ENCODE measurements at regions not wholly inside any gene's neighbourhood (a gene's known extent, or its start where the extent isn't known, plus 50 kb on each side); places are given as distances from the start of the nearest gene placed in this dataset.
"Not testable (repeated sequence)": the region's sequence is repeated elsewhere in the genome, so short reads cannot be mapped to it uniquely, and the experiment has no call there.

DNA sequence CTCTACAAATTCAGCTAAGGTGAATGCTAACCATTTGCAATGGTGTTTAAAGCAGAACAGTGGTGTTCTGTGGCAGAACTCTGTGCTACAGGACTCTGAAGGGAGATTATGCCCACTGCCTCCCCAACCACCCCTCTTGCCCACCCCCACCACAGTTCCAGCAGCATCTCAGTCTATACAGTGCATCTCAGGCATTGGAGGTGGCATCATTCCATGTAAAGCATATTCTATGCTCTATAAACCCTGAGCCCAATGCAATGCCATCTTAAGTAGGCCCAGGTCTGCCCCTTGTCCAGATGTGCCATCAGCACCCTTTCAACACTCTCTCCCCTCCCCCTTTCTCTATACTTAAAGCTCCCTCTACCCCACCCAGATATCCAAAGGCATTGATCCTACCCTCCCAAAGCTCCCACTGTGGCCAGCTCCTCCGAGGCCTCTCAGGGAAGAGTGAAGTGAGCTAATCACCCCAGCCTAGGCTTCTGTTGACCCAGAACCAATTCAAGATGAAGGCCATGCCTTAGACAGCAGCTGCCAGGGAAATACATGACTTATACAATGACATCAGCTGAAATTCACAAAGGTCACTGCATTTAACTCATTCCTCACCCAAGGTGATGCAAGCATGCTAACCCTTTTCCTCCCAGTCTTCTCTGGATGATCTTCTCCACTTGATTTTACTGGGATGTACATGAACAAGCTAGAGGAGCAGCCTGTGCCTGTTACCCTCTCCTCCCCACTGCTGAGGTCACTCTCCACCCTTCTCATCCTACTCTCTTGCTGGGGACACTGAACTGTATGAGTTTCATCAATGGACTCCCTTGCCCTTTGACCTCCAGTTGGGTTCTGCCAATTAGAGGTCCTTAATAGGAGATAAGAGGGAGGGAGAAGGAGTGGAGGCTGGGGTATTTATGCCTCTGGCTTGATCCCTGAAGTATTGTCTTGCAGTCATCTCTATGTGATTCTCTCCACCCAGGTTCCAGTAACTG lies 353.9 kb downstream of the GOLGA6L6 start:
- not testable (repeated sequence) for H3K36me3 ChIP-seq (ENCODE audit: control insufficient read depth in 3 of 3, insufficient read depth in 2 of 3, low read depth in 1 of 3, low read length in 3 of 3); FAIRE-seq
- WGBS, 3 donors: 45 to 72% (median 63%) methylated on average over 1 of the region's 1 CpG

DNA sequence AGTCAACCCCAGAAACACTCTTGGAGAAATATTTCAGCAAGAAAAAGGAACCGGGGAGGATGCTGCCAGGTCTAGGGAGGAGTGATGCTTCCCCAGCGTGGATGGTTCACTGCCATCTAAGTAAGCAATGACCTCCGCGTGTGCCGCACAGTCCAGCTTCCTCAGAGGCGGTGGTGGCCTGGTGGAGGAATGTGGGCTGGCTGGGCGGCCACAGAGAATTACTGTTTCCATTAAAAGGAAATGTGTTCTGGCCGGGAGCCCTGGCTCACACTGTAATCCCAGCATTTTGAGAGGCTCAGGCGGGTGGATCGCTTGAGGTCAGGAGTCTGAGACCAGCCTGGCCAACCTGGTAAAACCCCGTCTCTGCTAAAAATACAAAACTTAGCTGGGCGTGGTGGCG lies 356.7 kb downstream of the GOLGA6L6 start:
- H3K36me3 ChIP-seq (ENCODE audit: control insufficient read depth in 3 of 3, insufficient read depth in 2 of 3, low read depth in 1 of 3, low read length in 3 of 3); H3K4me3 ChIP-seq (ENCODE audit: low read depth in 1 of 3, low read length in 3 of 3); H3K27ac ChIP-seq (ENCODE audit: low read depth in 1 of 3, low read length in 2 of 3); H3K4me1 ChIP-seq (ENCODE audit: control insufficient read depth in 3 of 3, insufficient read depth in 2 of 3, low read depth in 1 of 3, low read length in 2 of 3); FAIRE-seq; DNase-seq; H3K9me3 ChIP-seq (ENCODE audit: control insufficient read depth in 2 of 2, insufficient read depth in 1 of 2, low read depth in 1 of 2, low read length in 1 of 2); H3K27me3 ChIP-seq (ENCODE audit: control insufficient read depth in 3 of 3, insufficient read depth in 3 of 3, low read length in 3 of 3): not testable (repeated sequence)
- 88 to 94% (median 89%) methylated on average over 6 to 7 of the region's 13 CpGs for WGBS, 3 donors

More for the DNA sequence above, 353.9 kb downstream of the GOLGA6L6 start:
- H3K4me3 ChIP-seq (ENCODE audit: low read depth in 1 of 3, low read length in 3 of 3); H3K27me3 ChIP-seq (ENCODE audit: control insufficient read depth in 3 of 3, insufficient read depth in 3 of 3, low read length in 3 of 3); H3K27ac ChIP-seq (ENCODE audit: low read depth in 1 of 3, low read length in 2 of 3); H3K9me3 ChIP-seq (ENCODE audit: control insufficient read depth in 2 of 2, insufficient read depth in 1 of 2, low read depth in 1 of 2, low read length in 1 of 2); H3K4me1 ChIP-seq (ENCODE audit: control insufficient read depth in 3 of 3, insufficient read depth in 2 of 3, low read depth in 1 of 3, low read length in 2 of 3); DNase-seq: not testable (repeated sequence)

DNA sequence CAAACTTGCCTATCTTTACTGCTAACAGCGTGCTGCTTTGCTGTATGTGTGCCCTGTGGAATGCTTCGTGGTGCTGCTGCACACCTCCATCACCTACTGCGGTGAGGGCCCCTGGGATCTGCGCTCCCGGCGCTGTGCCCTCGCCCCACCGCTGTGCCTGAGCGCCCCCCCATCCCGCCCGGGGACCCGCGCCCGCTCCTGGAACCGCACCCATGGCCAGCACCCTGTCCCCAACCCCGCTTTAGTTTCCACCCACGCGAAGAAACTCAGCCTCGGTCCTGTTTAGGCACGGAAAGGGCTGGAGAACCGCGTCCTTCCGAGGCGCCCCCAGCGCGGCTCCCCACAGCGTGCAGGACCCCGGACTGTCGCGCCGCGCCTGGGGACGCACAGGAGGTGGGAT lies 373.4 kb downstream of the GOLGA6L6 start:
- 73 to 88% (median 82%) methylated on average over 16 to 33 of the region's 33 CpGs for whole genome bisulfite sequencing, 3 donors
- H3K36me3 ChIP-seq (ENCODE audit: control insufficient read depth in 3 of 3, insufficient read depth in 2 of 3, low read depth in 1 of 3, low read length in 3 of 3); H3K9me3 ChIP-seq (ENCODE audit: control insufficient read depth in 2 of 2, insufficient read depth in 1 of 2, low read depth in 1 of 2, low read length in 1 of 2); H3K4me1 ChIP-seq (ENCODE audit: control insufficient read depth in 3 of 3, insufficient read depth in 2 of 3, low read depth in 1 of 3, low read length in 2 of 3); H3K27me3 ChIP-seq (ENCODE audit: control insufficient read depth in 3 of 3, insufficient read depth in 3 of 3, low read length in 3 of 3); H3K27ac ChIP-seq (ENCODE audit: low read depth in 1 of 3, low read length in 2 of 3); FAIRE-seq; H3K4me3 ChIP-seq (ENCODE audit: low read depth in 1 of 3, low read length in 3 of 3); DNase-seq: not testable (repeated sequence)

DNA sequence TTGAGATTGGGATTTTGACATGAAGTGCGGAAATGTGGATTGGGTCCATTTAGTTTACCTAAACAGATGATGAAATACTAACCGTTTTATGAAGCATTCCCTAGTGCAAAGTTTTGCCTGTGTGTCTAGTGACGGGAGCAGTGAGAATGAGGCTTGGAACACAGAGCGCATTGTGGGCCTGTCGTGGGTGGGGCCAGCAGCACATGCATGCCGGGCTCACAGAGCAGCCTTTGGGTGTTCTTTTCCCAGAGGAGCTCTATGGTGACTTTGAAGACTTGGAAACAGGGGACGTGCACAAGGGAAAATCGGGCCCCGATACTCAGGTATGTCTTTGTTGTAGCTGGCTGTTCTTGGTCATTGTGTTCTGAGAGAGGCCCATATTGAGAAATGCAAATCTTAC lies 388.1 kb downstream of the GOLGA6L6 start:
- not testable (repeated sequence) for H3K4me3 ChIP-seq (ENCODE audit: low read depth in 1 of 3, low read length in 3 of 3); FAIRE-seq; H3K36me3 ChIP-seq (ENCODE audit: control insufficient read depth in 3 of 3, insufficient read depth in 2 of 3, low read depth in 1 of 3, low read length in 3 of 3); H3K27me3 ChIP-seq (ENCODE audit: control insufficient read depth in 3 of 3, insufficient read depth in 3 of 3, low read length in 3 of 3); DNase-seq; H3K4me1 ChIP-seq (ENCODE audit: control insufficient read depth in 3 of 3, insufficient read depth in 2 of 3, low read depth in 1 of 3, low read length in 2 of 3); H3K9me3 ChIP-seq (ENCODE audit: control insufficient read depth in 2 of 2, insufficient read depth in 1 of 2, low read depth in 1 of 2, low read length in 1 of 2); H3K27ac ChIP-seq (ENCODE audit: low read depth in 1 of 3, low read length in 2 of 3)
- WGBS, 3 donors: 77 to 87% (median 77%) methylated on average over 6 to 8 of the region's 9 CpGs

DNA sequence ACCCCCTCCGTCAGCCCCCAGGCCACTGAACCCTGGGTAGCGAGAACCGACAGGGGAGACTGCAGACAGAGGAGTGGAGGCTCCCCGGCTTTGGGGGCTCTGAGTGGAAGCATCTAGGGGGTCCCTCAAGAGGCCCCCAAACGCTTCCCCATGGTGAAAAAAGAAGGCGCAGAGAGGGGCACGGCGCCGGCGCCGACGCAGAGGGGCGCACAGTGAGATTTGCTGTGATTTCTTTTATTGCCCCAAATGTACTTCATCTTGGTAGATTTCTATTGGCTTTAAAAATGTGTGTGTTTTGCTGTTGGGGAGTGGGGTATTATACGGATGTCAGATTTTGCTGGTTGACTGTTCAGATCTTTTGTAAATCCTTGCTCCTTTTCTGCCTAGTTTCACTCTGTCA lies 392.9 kb downstream of the GOLGA6L6 start:
- not testable (repeated sequence) for H3K9me3 ChIP-seq (ENCODE audit: control insufficient read depth in 2 of 2, insufficient read depth in 1 of 2, low read depth in 1 of 2, low read length in 1 of 2); H3K27me3 ChIP-seq (ENCODE audit: control insufficient read depth in 3 of 3, insufficient read depth in 3 of 3, low read length in 3 of 3); DNase-seq; H3K27ac ChIP-seq (ENCODE audit: low read depth in 1 of 3, low read length in 2 of 3); H3K36me3 ChIP-seq (ENCODE audit: control insufficient read depth in 3 of 3, insufficient read depth in 2 of 3, low read depth in 1 of 3, low read length in 3 of 3); H3K4me3 ChIP-seq (ENCODE audit: low read depth in 1 of 3, low read length in 3 of 3); H3K4me1 ChIP-seq (ENCODE audit: control insufficient read depth in 3 of 3, insufficient read depth in 2 of 3, low read depth in 1 of 3, low read length in 2 of 3); FAIRE-seq
- WGBS, 3 donors: 85 to 94% (median 91%) methylated on average over 9 of the region's 14 CpGs

DNA sequence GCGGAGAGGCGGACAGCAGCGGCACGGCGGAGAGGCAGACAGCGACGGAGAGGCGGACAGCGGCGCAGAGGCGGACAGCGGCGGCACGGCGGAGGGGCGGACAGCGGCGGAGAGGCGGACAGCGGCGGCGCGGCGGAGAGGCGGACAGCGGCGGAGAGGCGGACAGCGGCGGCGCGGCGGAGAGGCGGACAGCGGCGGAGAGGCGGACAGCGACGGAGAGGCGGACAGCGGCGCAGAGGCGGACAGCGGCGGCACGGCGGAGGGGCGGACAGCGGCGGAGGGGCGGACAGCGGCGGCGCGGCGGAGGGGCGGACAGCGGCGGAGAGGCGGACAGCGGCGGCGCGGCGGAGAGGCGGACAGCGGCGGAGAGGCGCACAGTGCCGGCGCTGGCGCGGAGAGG lies 393.6 kb downstream of the GOLGA6L6 start:
- FAIRE-seq; H3K27ac ChIP-seq (ENCODE audit: low read depth in 1 of 3, low read length in 2 of 3); H3K36me3 ChIP-seq (ENCODE audit: control insufficient read depth in 3 of 3, insufficient read depth in 2 of 3, low read depth in 1 of 3, low read length in 3 of 3); H3K4me1 ChIP-seq (ENCODE audit: control insufficient read depth in 3 of 3, insufficient read depth in 2 of 3, low read depth in 1 of 3, low read length in 2 of 3); H3K4me3 ChIP-seq (ENCODE audit: low read depth in 1 of 3, low read length in 3 of 3); H3K27me3 ChIP-seq (ENCODE audit: control insufficient read depth in 3 of 3, insufficient read depth in 3 of 3, low read length in 3 of 3); H3K9me3 ChIP-seq (ENCODE audit: control insufficient read depth in 2 of 2, insufficient read depth in 1 of 2, low read depth in 1 of 2, low read length in 1 of 2); DNase-seq: not testable (repeated sequence)
- WGBS, 3 donors: 86 to 96% (median 91%) methylated on average over 30 to 61 of the region's 73 CpGs

DNA sequence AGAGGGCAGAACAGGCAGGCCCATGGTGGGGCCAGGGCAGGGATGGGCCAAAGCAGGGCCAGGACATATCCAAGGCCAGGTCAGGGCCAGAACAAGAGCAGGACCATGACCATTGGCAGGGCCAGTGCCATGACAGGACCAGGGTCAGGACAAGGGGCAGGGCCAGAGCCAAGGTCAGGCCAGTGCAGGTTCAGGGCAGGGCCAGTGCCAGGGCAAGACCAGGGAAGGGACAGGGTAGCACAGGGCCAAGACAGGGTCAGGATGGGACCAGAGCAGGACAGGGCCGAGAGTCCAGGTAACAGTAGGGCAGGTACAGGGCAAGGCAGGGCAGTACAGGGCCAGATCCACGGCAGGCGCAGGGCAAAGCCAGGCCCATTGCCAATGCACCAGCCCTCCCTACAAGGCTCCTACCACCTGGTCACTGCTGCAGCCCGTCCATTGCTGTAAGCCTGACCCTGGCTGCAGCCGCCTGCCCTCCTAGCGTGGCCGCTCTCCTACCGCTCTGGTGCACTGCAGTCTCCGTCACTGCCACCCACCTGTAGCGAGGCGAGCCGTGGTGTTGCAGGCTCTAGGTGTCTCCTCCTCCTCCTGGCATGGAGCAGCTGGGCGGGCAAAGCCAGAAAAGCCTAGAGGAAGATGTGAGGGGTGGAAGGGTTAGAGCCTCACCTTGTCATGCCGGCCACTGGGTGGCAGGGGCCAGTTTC lies 397.1 kb downstream of the GOLGA6L6 start:
- not testable (repeated sequence) for H3K9me3 ChIP-seq (ENCODE audit: control insufficient read depth in 2 of 2, insufficient read depth in 1 of 2, low read depth in 1 of 2, low read length in 1 of 2); H3K36me3 ChIP-seq (ENCODE audit: control insufficient read depth in 3 of 3, insufficient read depth in 2 of 3, low read depth in 1 of 3, low read length in 3 of 3); H3K4me3 ChIP-seq (ENCODE audit: low read depth in 1 of 3, low read length in 3 of 3); H3K4me1 ChIP-seq (ENCODE audit: control insufficient read depth in 3 of 3, insufficient read depth in 2 of 3, low read depth in 1 of 3, low read length in 2 of 3); FAIRE-seq; H3K27me3 ChIP-seq (ENCODE audit: control insufficient read depth in 3 of 3, insufficient read depth in 3 of 3, low read length in 3 of 3); H3K27ac ChIP-seq (ENCODE audit: low read depth in 1 of 3, low read length in 2 of 3); DNase-seq
- 86 to 96% (median 91%) methylated on average over 7 to 11 of the region's 14 CpGs for WGBS, 3 donors

DNA sequence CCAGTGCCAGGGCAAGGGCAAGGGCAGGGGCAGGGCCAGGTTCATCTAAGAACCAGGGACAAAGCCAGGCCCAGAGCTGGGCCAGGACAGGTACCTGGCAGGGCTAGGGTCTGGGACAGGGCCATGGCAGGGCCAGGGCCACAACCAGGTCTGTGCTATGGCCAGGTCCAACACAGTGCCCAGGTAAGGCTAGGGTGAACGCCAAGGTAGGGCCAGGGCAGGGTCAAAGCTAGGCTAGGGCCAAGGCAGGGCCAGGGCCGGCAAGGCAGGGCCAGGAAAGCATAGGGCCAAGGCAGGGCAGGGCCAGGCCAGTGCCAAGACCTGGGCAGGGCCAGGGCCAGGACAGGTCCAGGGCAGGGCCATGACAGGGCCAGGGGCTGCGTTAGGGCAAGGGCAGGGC lies 398.7 kb downstream of the GOLGA6L6 start:
- H3K27ac ChIP-seq (ENCODE audit: low read depth in 1 of 3, low read length in 2 of 3); H3K4me1 ChIP-seq (ENCODE audit: control insufficient read depth in 3 of 3, insufficient read depth in 2 of 3, low read depth in 1 of 3, low read length in 2 of 3); H3K4me3 ChIP-seq (ENCODE audit: low read depth in 1 of 3, low read length in 3 of 3); H3K27me3 ChIP-seq (ENCODE audit: control insufficient read depth in 3 of 3, insufficient read depth in 3 of 3, low read length in 3 of 3); H3K36me3 ChIP-seq (ENCODE audit: control insufficient read depth in 3 of 3, insufficient read depth in 2 of 3, low read depth in 1 of 3, low read length in 3 of 3); FAIRE-seq; DNase-seq; H3K9me3 ChIP-seq (ENCODE audit: control insufficient read depth in 2 of 2, insufficient read depth in 1 of 2, low read depth in 1 of 2, low read length in 1 of 2): not testable (repeated sequence)
- 50 to 74% (median 56%) methylated on average over 1 to 2 of the region's 3 CpGs for WGBS, 3 donors

Data from small intestine (tissue), 7 donors.